ENCODE measurements at regions not wholly inside any gene's neighbourhood (a gene's known extent, or its start where the extent isn't known, plus 50 kb on each side); places are given as distances from the start of the nearest gene placed in this dataset.

DNA sequence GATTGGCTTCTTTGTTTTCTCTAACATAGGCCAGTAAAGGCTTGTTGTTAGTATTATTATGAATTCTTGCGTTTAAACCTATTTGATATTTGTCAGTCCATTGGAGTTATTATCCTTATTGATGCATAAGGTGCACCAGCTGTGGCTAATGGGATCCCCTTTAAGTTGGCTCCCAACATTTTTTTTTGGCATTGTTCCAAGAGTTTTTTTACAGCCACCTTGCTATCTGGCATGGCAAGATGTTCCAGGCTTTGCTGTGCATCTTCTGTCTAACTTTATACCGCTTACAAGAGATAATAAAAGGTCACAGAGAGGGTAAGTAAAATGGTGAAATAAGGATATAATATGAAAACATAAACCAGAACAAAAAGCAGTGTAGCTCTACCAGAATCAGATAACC is 157.5 kb upstream of the TACR1 start:
- no peak for DNase-seq (ENCODE audit: low spot score)
- no peak overlapping the region for H3K4me3 ChIP-seq
- no peaks in the 10 kb centered on the region for H3K27me3 ChIP-seq (replicated peaks; ENCODE audit: insufficient read depth)
- H3K4me1 ChIP-seq (replicated peaks): no peaks in the 10 kb centered on the region
- TF ChIP-seq POLR2AphosphoS5 (IDR thresholded peaks at IDR 0.05): no peak
- no peak for TF ChIP-seq POLR2A (IDR thresholded peaks at IDR 0.05)
- TF ChIP-seq, protein P1, sequence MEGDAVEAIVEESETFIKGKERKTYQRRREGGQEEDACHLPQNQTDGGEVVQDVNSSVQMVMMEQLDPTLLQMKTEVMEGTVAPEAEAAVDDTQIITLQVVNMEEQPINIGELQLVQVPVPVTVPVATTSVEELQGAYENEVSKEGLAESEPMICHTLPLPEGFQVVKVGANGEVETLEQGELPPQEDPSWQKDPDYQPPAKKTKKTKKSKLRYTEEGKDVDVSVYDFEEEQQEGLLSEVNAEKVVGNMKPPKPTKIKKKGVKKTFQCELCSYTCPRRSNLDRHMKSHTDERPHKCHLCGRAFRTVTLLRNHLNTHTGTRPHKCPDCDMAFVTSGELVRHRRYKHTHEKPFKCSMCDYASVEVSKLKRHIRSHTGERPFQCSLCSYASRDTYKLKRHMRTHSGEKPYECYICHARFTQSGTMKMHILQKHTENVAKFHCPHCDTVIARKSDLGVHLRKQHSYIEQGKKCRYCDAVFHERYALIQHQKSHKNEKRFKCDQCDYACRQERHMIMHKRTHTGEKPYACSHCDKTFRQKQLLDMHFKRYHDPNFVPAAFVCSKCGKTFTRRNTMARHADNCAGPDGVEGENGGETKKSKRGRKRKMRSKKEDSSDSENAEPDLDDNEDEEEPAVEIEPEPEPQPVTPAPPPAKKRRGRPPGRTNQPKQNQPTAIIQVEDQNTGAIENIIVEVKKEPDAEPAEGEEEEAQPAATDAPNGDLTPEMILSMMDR (IDR thresholded peaks at IDR 0.05): no peak
- no peak overlapping the region for H3K27ac ChIP-seq
- H3K36me3 ChIP-seq: no peaks in the 10 kb centered on the region
- H3K9me3 ChIP-seq: no peaks in the 10 kb centered on the region
- WGBS: 76% methylated on average over 2 of the region's 2 CpGs
- intact Hi-C loops (cut with DNase I): no loop called here

DNA sequence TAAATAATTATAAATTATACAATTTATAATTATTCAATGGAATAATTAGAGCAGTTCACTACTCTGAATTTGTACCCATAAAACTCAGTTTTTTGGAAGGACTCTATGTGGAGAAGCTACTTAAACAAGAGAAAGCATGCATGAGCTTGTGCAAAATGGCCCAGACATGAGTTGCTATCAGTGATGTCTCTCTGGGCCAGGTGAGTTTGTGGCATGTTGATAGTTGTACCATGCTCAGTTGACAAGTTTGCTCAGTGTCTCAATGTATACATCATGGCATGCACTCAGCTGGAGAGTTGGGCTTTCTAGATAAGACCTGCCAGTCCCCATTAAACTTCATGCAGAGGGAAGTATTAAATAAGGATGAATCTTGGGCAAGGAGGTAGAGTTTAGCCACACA is 153.8 kb upstream of the TACR1 start:
- H3K4me1 ChIP-seq (replicated peaks): no peaks in the 10 kb centered on the region
- no peak overlapping the region for H3K4me3 ChIP-seq
- no peak for TF ChIP-seq POLR2AphosphoS5 (IDR thresholded peaks at IDR 0.05)
- TF ChIP-seq, protein P1 (IDR thresholded peaks at IDR 0.05): no peak
- TF ChIP-seq POLR2A (IDR thresholded peaks at IDR 0.05): no peak
- no peaks in the 10 kb centered on the region for H3K9me3 ChIP-seq
- H3K27me3 ChIP-seq (replicated peaks; ENCODE audit: insufficient read depth): no peaks in the 10 kb centered on the region
- intact Hi-C loops (cut with DNase I): no loop called here
- no peak overlapping the region for H3K27ac ChIP-seq
- no peaks in the 10 kb centered on the region for H3K36me3 ChIP-seq
- no peak for DNase-seq (ENCODE audit: low spot score)

DNA sequence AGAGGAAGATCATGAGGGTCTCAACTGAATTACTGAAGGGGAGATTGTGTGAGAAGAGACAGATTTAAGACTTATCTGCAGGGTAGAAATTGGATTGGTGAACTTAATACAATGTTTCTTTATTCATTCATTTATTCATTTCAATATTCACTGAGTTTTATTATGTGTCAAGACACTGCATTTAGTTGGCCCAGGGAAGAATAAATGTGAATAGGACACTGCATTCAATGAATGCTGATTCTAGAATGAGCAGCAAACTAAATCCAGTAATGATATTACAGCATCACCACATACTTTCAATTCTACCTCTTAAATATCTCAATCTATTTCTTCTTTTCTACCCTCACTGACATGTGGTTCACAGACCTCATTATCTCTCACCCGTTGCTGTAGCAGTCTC is 149.0 kb upstream of the TACR1 start:
- 71% methylated on average over 1 of the region's 1 CpG for WGBS
- no peaks in the 10 kb centered on the region for H3K27me3 ChIP-seq (replicated peaks; ENCODE audit: insufficient read depth)
- no peaks in the 10 kb centered on the region for H3K9me3 ChIP-seq
- no peak overlapping the region for H3K4me3 ChIP-seq
- intact Hi-C loops (cut with DNase I): no loop called here
- H3K4me1 ChIP-seq (replicated peaks): no peaks in the 10 kb centered on the region
- no peak overlapping the region for H3K27ac ChIP-seq
- DNase-seq (ENCODE audit: low spot score): no peak
- H3K36me3 ChIP-seq: no peaks in the 10 kb centered on the region
- TF ChIP-seq POLR2AphosphoS5 (IDR thresholded peaks at IDR 0.05): no peak
- TF ChIP-seq, protein P1 (IDR thresholded peaks at IDR 0.05): no peak
- TF ChIP-seq POLR2A (IDR thresholded peaks at IDR 0.05): no peak

DNA sequence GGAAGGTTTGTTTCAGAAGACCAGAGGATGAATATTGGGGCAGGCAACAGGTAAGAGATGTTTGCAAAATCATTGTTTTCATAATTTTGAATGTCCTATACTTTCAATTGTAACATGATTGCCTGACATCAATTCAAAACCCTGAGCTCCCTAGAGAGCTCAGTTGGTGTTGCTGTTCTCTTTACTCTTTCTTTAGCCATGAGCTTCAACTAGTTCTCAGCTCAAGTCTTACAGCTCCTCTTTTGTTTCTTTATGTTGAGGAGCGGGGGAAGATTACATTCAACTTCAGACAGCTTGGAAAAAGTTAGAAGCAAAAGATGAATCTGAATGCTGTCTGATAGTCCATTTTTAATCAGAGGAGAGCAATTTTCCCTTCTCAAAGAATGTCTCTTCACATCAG is 144.8 kb upstream of the TACR1 start:
- no peaks in the 10 kb centered on the region for H3K36me3 ChIP-seq
- intact Hi-C loops (cut with DNase I): no loop called here
- no peaks in the 10 kb centered on the region for H3K4me1 ChIP-seq (replicated peaks)
- no peaks in the 10 kb centered on the region for H3K9me3 ChIP-seq
- no peak for DNase-seq (ENCODE audit: low spot score)
- TF ChIP-seq POLR2AphosphoS5 (IDR thresholded peaks at IDR 0.05) (no peak), POLR2A (IDR thresholded peaks at IDR 0.05) (no peak)
- TF ChIP-seq, protein P1 (IDR thresholded peaks at IDR 0.05): no peak
- no peak overlapping the region for H3K4me3 ChIP-seq
- no peaks in the 10 kb centered on the region for H3K27me3 ChIP-seq (replicated peaks; ENCODE audit: insufficient read depth)
- H3K27ac ChIP-seq: no peak overlapping the region
- 90% methylated on average over 1 of the region's 1 CpG for WGBS

DNA sequence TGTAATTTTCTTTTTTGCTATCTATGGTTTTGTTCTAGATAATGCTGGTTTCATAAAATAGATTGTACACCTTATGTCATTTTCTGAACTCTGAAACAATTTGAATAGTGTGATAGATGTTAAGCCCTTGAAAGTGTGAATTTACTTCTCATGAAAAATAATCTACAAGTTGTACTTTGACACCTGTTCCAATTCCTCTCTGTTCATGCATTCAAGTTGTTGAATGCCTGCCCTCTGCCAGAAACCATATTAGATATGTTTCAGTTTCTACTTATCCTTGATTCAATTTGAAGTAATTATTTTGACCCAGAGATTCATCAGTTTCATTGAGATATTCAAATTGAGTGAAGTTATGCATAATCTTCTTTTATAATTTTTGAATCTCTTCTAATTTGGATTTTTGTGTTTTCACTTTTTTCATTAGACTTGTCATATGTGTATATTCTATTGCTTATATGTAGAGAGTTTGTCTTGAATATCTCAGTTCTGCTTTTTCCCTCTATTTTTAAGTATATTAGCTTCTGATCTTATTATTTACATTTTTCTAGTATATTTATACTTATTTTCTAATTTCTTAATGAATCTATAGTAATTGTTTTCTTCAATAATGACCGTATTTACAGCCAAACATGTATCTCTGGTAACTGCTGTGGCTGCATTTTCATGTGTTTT is 143.3 kb upstream of the TACR1 start:
- Histone ChIP-seq H3K4me1 (replicated peaks) (no peaks in the 10 kb centered on the region), H3K36me3 (no peaks in the 10 kb centered on the region), H3K4me3 (no peak overlapping the region), H3K9me3 (no peaks in the 10 kb centered on the region), H3K27ac (no peak overlapping the region), H3K27me3 (replicated peaks; ENCODE audit: insufficient read depth) (no peaks in the 10 kb centered on the region)
- DNase-seq (ENCODE audit: low spot score): no peak
- TF ChIP-seq POLR2AphosphoS5 (IDR thresholded peaks at IDR 0.05) (no peak), POLR2A (IDR thresholded peaks at IDR 0.05) (no peak)
- TF ChIP-seq, protein P1 (IDR thresholded peaks at IDR 0.05): no peak
- WGBS: 96% methylated on average over 1 of the region's 1 CpG
- intact Hi-C loops (cut with DNase I): no loop called here
